Right atrium auricular region (tissue), 2 donors: ENCODE measurements at regions not wholly inside any gene's neighbourhood (a gene's known extent, or its start where the extent isn't known, plus 50 kb on each side); places are given as distances from the start of the nearest gene placed in this dataset.

ENCODE experiments used
- DNase-seq: peaks from one replicate; pipeline ENCODE4 v3.0.0-alpha.2; 2019; ENCODE audit warnings: low spot score
- H3K27ac ChIP-seq, 2 donors: fragments of 200-600 bp; sonication (generic); 1 replicate in 1 of 2; 2 replicates in 1 of 2; pipeline ENCODE4 v1.5.1; 2016 to 2019
- H3K27me3 ChIP-seq, 2 donors: fragments of 200-600 bp; sonication (generic); one replicate each; pipeline versions ENCODE4 v1.5.1 to v1.6.0; 2017 to 2019
- H3K36me3 ChIP-seq: fragments of 200-600 bp; sonication (generic); one replicate; pipeline ENCODE4 v1.5.1; 2016
- H3K4me1 ChIP-seq, 2 donors: fragments of 200-600 bp; sonication (generic); one replicate each; pipeline versions ENCODE4 v1.5.1 to v1.6.0; 2017 to 2019
- H3K4me3 ChIP-seq, 2 donors: fragments of 200-600 bp; sonication (generic); 1 replicate in 1 of 2; 2 replicates in 1 of 2; pipeline ENCODE4 v1.5.1; 2017 to 2019; ENCODE audit warnings: mild to moderate bottlenecking in 1 of 2, moderate library complexity in 1 of 2
- H3K9me3 ChIP-seq, 2 donors: fragments of 200-600 bp; sonication (generic); one replicate each; pipeline ENCODE4 v1.5.1; 2019
- TF ChIP-seq, protein P1 (sequence below), 2 donors: fragments of 200-600 bp; sonication (generic); IDR thresholded peaks; one replicate each; pipeline ENCODE4 v1.5.1; 2019; ENCODE audit warnings: antibody characterized with exemption in 2 of 2

DNA sequence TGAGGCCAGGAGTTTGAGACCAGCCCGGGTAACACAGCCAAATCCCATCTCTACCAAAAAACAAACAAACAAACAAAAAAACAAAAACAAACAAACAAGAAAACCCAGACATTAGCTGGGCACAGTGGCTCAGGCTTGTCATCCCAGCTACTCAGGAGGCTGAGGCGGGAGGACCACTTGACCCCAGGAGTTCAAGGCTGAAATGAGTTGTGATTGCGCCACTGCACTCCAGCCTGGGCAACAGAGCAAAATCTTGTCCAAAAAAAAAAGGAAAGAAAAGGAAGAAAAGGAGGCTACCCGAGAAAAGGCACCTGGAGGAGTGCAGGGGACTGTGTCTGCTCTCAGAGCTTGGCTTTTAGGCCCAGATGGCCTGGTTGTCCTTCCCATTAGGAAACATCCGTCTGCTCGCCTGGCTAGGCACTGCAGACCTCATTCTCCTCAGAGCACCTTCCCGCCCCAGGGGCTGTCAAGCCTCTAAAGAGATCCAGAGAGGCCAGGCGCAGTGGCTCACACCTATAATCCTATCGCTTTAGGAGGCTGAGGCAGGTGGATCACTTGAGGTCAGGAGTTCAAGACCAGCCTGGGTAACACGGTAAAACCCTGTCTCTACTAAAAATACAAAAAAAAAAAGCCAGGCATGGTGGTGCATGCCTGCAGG, 185.3 kb upstream of the IER5L start:
- Histone ChIP-seq H3K36me3 (no peaks in the 10 kb centered on the region), H3K4me3 (no peak overlapping the region), H3K27me3 (no peaks in the 10 kb centered on the region), H3K9me3 (no peaks in the 10 kb centered on the region), H3K4me1 (no peaks in the 10 kb centered on the region), H3K27ac (no peak overlapping the region)
- no peak for DNase-seq
- TF ChIP-seq, protein P1, sequence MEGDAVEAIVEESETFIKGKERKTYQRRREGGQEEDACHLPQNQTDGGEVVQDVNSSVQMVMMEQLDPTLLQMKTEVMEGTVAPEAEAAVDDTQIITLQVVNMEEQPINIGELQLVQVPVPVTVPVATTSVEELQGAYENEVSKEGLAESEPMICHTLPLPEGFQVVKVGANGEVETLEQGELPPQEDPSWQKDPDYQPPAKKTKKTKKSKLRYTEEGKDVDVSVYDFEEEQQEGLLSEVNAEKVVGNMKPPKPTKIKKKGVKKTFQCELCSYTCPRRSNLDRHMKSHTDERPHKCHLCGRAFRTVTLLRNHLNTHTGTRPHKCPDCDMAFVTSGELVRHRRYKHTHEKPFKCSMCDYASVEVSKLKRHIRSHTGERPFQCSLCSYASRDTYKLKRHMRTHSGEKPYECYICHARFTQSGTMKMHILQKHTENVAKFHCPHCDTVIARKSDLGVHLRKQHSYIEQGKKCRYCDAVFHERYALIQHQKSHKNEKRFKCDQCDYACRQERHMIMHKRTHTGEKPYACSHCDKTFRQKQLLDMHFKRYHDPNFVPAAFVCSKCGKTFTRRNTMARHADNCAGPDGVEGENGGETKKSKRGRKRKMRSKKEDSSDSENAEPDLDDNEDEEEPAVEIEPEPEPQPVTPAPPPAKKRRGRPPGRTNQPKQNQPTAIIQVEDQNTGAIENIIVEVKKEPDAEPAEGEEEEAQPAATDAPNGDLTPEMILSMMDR (IDR thresholded peaks at IDR 0.05) = no peak

DNA sequence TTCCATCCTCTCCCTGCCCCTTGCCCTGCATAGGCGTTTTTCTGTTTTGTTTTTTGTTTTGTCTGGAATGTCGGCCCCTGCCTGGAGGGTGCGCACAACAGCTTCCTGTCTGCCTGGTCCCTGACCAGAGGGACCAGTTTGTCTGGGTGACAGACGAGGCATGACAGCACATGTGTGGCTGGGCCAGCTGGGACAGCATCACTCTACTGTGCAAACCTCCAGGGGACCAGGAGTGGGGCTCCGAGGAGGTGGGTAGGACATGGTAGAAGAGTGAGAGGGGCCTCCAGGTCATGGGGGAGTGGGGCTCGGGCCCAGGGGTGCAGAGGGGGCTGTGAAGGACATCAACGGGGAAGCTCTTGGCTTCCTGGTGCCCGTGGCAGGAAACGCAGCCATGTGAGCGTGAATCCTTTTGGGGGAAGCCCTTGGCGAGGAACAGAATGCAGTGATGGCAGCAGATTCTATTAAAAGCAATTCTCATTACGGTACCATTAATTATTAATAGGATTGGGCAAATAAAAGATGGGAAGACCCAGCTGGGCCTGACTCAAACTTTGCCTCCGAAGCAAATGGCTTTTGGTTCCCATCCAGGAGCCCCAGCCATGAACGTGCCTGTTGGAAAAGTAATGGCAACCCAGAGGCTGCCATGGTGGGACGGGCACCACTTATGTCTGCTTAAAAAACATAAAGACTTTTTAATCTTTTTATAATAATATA, 184.4 kb upstream of the IER5L start:
- no peak for DNase-seq
- Histone ChIP-seq H3K27me3 (no peaks in the 10 kb centered on the region), H3K27ac (no peak overlapping the region), H3K9me3 (no peaks in the 10 kb centered on the region), H3K36me3 (no peaks in the 10 kb centered on the region), H3K4me1 (no peaks in the 10 kb centered on the region), H3K4me3 (no peak overlapping the region)
- TF ChIP-seq, protein P1 (IDR thresholded peaks at IDR 0.05) = no peak

DNA sequence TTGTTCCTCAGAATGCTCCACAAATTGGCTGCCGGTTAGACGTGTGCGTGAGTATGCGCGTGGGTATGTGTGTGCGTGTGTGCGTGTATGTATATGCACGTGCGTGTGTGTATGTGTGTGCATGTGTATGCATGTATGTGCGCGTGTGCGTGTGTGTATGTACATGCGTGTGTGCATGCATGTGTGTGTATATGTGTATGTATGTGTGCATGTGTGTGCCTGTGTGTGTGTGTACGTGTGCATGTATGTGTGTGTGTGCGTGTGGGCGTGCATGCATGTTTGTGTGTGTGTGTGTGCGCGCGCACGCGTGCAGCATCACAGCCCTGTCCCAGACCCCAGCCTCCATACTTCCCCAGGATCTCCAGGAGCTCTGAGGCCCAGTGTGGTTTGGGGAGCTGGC, 183.1 kb upstream of the IER5L start:
- no peaks in the 10 kb centered on the region for H3K4me1 ChIP-seq
- H3K9me3 ChIP-seq = peaks cover 0 to 1% of the 10 kb centered on the region in 2 donors
- no peak overlapping the region for H3K4me3 ChIP-seq
- H3K36me3 ChIP-seq = no peaks in the 10 kb centered on the region
- H3K27me3 ChIP-seq = no peaks in the 10 kb centered on the region
- no peak overlapping the region for H3K27ac ChIP-seq
- TF ChIP-seq, protein P1 (IDR thresholded peaks at IDR 0.05) = no peak
- no peak for DNase-seq

DNA sequence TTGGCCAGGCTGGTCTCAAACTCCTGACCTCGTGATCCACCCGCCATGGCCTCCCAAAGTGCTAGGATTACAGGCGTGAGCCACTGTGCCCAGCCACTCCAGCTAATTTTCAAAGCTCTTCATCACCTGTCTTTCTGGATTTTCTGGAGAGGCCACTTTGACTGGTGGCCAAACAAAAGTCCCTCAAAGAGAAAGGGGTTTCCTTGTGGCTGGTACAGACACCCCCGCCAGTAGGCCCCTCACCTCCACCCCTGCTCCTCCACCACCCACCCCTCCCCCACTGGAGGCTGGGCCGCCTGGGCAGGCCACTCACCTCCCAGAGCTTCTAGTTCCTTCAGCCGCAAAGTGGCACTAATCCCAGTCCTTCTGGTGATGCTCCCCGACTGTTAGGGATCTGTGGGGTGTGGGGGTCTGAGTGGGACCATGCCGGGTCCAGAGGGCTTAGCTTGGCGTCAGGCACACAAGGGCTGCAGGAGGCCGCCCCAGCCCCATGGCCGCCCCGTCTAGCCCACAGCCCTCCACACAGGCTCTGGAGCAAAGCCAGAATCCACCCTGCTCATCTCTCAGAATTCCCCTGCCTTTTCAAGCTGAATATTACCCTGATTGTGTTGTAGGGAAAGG, 182.0 kb upstream of the IER5L start:
- TF ChIP-seq, protein P1 (IDR thresholded peaks at IDR 0.05) = no peak
- Histone ChIP-seq H3K4me3 (no peak overlapping the region), H3K27me3 (no peaks in the 10 kb centered on the region), H3K9me3 (peaks cover 0 to 10% of the 10 kb centered on the region in 2 donors), H3K4me1 (no peaks in the 10 kb centered on the region), H3K27ac (no peak overlapping the region), H3K36me3 (no peaks in the 10 kb centered on the region)
- no peak for DNase-seq

DNA sequence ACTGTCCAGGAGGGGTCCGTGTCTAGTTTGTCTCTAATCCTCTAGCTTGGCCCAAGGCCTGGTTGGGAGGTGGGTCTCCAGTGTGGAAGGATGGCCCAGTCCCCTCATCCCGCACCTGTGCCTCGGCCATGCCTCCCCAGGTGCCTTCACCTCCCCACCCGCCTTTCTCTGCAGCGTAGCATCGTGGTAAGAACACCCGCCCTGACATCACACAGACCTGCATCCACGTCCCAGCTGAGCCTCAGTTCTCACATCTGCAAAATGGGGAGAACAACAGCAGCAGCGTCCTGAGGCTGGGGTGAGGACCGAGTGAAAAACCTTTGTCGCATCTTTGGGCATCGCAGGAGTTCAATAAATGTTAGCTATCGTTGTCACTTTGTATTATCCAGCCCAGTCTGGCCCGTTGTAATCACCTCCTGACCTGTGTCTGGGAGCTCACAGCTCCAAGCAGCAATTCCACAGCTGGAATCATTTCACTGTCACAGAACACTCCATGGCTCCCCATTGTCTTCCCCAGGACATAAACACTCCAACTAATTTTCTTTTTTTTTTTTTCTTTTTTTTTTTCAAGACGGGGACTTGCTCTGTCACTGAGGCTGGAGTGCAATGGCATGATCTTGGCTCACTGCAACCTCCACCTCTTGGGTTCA, 181.2 kb upstream of the IER5L start:
- TF ChIP-seq, protein P1 (IDR thresholded peaks at IDR 0.05) = no peak
- no peak for DNase-seq
- Histone ChIP-seq H3K9me3 (peaks cover 0 to 10% of the 10 kb centered on the region in 2 donors), H3K4me1 (no peaks in the 10 kb centered on the region), H3K4me3 (no peak overlapping the region), H3K36me3 (no peaks in the 10 kb centered on the region), H3K27ac (no peak overlapping the region), H3K27me3 (no peaks in the 10 kb centered on the region)
